GM21737 (cell line): ENCODE measurements at regions not wholly inside any gene's neighbourhood (a gene's known extent, or its start where the extent isn't known, plus 50 kb on each side); places are given as distances from the start of the nearest gene placed in this dataset.
"Not testable (repeated sequence)": the region's sequence is repeated elsewhere in the genome, so short reads cannot be mapped to it uniquely, and the experiment has no call there.

Experiments used
- ATAC-seq: cut with Tn5 transposase; IDR thresholded peaks from one replicate; pipeline ENCODE4 v1.9.1; 2021; ENCODE audit warnings: mild to moderate bottlenecking, moderate library complexity; ENCODE audit not compliant: unreplicated experiment

- no peak for ATAC-seq
Measured at GRCh38 chr14:71165121-71166031, 258.1 kb downstream of the PCNX1 start.

GRCh38 chr14:71166180-71166837 lies 259.1 kb downstream of the PCNX1 start:
- ATAC-seq = no peak

GRCh38 chr14:71167325-71167950 lies 260.2 kb downstream of the PCNX1 start:
- ATAC-seq = not testable (repeated sequence)

DNA sequence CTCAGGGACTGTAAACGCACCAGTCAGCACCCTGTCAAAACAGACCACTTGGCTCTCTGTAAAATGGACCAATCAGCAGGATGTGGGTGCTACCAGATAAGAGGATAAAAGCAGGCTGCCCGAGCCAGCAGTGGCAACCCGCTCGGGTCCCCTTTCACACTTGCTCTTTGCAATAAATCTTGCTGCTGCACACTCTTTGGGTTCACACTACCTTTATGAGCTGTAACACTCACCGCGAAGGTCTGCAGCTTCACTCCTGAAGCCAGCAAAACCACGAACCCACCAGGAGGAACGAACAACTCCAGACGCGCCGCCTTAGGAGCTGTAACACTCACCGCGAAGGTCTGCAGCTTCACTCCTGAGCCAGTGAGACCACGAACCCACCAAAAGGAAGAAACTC lies 260.9 kb downstream of the PCNX1 start:
- not testable (repeated sequence) for ATAC-seq

DNA sequence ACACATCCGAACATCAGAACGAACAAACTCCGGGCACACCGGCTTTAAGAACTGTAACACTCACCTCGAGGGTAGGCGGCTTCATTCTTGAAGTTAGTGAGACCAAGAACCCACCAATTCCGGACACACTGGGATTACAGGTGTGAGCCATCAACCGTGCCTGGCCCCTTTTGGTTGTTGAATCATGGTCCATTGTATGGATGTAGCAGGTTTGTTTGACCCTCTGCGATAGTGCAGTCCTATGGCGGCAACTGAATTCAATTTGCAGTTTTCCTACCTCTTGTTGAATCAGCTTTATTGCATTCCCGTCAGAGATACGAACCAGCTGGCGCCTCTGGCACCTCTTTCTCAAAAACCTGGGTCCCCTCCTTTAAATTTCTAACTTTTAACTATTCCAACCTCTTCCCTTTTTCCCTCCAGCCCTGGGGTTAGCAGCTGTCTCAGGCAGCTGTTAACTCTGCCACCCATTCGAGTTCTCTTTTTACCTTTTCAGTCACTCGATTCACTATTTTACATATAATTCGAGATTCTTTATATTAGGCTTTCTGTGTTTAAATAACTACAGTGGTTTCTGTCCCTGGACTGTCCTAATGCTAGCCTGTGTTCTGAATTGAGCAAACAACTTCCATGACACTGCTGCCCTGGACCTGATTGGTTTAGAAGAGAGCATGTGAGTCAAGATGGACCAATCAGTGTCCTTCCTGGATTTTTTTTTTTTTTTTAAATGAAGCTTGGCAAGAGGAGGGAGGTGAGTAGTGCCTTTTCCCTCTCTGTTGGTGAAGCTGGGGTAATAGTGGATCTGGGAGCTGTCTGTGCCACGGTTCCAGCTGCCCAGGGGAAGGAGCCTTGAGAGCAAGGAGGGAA lies 261.5 kb downstream of the PCNX1 start:
- ATAC-seq = no peak

DNA sequence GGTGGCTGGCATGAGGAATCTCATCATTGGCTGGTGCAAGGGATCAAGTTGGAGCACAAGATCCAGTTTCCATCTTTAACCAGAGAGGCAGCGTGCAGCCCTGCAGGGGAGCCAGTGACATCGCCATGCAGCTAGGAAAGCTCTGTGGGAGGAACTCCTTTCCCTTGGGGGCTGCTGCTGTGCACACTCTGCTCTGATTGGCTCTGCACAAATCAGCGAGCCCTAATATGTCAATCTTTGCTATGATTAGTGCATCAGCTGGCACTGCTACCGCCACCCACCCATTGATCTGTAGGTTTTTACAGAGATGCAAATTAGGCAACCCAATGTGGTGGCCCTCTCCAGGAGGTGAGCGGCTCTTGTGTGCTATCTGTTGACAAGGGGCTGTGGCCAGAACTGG lies 262.6 kb downstream of the PCNX1 start:
- ATAC-seq = no peak

DNA sequence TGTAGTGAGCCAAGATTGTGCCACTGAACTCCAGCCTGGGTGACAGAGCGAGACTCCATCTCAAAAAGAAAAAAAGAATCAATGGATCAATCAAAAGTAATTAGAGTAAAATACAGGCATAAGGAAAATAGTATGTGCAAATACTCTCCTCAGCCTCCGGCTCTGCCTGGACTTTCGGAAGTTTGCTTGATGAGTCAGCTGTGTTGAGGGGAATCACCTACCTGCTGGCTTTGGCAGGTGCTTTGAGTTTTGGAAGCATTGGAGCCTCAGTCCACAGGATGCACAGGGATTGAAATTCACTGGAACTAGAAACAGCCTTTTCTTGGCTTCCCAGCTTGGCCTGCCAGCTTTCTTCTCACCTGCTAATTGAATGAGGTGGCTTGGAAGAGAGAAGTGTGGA lies 268.2 kb downstream of the PCNX1 start:
- ATAC-seq = no peak

DNA sequence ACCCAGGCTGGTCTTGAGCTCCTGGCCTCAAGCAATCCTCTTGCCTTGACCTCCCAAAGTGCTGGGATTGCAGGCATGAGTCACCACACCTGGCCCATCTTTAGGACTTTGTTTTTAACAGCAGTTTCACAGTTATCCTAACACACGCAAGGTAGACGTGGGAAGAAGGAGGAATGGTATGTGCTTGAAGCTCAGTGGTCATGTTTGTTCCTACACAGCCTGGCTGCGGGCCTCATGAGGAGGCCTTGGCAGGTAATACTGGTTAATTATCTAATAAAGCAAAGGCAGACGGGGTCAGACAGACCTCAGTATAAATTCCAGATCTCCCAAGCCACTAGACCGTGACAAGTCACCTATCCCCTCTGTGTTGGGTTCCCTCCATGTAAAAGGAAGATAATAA lies 271.8 kb downstream of the PCNX1 start:
- no peak for ATAC-seq

- ATAC-seq = no peak
Measured at GRCh38 chr14:71180397-71180796, 273.1 kb downstream of the PCNX1 start.

DNA sequence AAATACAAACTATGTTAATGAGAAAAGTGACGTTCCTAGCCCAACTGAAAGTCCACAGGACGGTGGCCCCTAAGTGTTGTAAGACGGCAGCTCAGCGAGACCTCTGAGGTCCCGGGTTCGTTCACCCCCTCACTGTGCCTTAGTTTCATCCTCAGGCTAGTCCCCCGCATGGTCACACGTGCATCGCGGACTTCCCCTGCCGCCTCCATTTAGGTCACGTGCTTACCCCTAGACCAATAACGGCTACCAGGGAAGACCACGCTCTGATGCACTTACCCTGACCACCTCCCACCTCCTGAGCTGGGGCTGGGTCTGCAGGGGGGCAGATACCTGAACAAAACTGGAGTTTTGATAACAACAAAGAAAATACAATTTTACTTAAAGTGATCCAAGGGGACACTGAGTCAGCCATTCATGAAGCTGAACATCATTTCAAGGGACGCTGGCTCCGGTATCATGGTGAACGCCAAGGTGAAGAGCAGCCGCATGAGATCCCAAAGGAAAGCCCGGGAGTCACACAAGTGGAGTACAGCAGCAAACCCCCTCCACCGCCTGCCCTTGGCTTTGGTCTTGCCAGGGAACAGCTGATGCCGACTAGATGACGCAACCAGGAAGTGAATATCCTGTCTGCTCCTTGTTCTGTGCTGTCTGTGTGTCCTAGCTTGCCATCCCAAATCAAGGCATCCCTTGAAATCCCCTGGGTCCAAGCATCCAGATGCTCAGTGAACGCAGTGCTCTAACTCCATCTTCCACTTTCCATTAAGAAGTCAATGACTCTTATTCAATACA lies 274.1 kb downstream of the PCNX1 start:
- ATAC-seq = no peak

DNA sequence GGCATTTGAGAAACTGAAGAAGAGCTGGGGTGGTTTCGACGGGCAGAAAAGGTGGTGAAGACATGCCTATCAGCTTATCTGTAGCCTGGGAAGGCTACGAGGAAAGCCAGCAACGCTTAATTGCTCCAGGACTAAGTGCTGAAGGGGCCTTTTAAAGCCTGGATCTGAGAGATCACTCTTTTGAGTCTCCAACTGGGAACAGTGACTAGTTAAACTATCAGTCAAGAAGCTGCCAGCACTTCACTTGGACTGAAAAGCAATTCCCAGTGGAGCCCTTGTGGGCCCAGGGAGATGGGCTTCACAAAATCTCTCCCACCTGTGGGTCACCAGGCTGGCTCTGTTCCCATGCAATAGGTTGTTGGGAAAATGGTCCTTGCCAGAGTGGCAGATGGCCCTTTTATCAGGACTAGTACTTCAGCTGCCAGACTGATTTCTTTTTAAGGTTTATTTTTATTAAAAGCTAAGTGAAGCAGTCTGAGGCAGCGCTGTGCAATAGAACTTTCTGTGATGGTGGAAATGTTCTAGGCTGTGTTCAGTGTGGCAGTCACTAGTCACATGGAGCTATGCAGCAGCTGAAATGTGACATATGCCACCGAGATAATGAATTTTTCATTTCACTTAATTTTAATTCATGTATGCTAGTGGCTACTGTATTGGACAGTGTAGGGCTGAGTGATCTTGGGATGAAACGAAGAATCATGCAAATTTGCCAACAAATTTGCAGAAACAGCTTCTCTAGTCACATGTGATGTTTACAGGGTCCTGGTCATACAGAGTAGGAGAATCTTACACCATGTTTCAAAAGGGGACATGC lies 276.8 kb downstream of the PCNX1 start:
- no peak for ATAC-seq

DNA sequence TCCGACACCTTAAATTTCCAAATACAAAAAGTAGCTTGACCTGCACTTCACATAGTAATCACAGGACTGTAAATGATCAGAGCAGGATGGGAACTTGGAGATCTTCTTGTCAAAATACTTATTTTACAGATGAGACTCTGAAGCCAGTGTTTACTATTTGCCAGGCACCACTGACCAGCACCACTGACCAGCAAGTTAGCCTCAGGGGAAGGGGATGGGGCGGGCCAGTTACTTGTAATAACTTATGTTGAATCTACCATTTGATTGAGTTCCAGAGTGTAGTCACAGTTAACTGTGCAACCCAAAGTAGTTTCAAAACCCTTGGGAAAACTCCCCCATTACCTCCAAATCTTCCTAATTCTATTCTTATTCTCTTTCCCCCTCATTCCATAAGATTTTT lies 278.4 kb downstream of the PCNX1 start:
- no peak for ATAC-seq

GRCh38 chr14:71187633-71188356 lies 280.5 kb downstream of the PCNX1 start:
- no peak for ATAC-seq

GRCh38 chr14:71190770-71191374 lies 283.6 kb downstream of the PCNX1 start:
- ATAC-seq = no peak

DNA sequence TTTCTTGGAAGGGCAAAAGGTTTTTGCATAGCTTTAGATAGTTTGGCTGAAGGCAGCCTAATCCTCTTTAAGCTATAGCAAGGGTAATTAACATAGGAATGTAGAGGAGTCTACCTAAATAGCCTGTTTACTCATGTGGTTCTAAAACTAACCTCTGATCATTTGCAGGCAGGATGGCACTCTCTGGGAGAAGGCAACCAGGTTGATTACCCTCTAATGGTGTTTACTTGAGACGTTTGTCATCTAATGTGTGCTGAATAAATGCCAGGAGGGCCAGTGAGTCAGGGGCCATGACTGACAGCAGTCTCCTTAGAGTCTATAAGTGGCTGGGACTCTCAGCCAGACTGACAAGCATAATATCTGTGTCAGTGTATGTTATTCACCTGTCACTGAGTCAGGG lies 286.4 kb downstream of the PCNX1 start:
- no peak for ATAC-seq

GRCh38 chr14:71194251-71194650 lies 287.0 kb downstream of the PCNX1 start:
- ATAC-seq = no peak

DNA sequence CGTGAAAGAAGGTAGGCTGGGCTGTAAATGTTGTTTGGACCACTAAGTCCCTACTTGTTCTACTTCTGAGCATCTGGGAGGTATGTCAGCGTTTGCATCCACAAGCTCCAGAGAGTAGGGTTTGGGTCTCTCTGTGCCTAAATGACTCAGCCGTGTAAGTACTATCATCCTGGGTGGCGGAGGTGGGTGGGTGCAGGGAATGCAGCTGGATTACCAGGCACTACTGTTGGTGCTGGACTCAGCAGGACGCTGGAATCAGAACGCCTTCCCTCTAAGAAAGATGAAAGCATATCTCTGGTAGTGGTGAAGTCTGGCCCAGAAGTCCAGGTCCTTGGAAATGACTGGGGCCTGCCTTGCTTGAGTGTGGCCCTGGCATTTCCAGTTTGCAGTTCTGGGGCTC lies 289.7 kb downstream of the PCNX1 start:
- ATAC-seq = no peak

DNA sequence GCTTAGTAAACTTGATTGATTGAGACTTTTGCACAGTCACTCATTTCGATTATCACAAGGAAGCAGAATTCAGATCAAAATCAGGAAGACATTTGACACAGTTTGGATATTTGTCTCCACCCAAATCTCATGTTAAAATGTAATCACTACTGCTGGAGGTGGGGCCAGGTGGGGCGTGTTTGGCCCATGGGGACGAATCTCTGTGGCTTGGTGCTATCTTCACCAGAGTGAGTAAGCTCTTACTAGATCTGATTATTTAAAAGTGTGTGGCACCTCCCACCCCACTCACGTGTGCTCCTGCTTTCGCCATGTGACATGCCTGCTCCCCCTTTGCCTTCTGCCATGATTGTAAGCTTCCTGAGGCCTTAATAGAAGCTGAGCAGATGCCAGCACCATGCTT lies 291.4 kb downstream of the PCNX1 start:
- no peak for ATAC-seq
